MM.1S (cell line): ENCODE measurements at regions not wholly inside any gene's neighbourhood (a gene's known extent, or its start where the extent isn't known, plus 50 kb on each side); places are given as distances from the start of the nearest gene placed in this dataset.

ENCODE experiments used
- DNase-seq: peaks from one replicate; pipeline ENCODE4 v3.0.0-alpha.2; 2015
- H2AFZ ChIP-seq: fragments of 300-600 bp; sonication (generic); 2 replicates; pipeline ENCODE4 v1.6.0; 2016; ENCODE audit warnings: antibody characterized with exemption, low read length
- H3F3A ChIP-seq: fragments of 300-600 bp; sonication (generic); 2 replicates; pipeline ENCODE4 v1.6.1; 2016; ENCODE audit warnings: mild to moderate bottlenecking, antibody characterized with exemption, low read length, moderate library complexity, mixed read lengths; ENCODE audit not compliant: insufficient read depth
- H3K27ac ChIP-seq: fragments of 300-600 bp; sonication (generic); 2 replicates; pipeline ENCODE4 v1.5.1; 2016; ENCODE audit warnings: mild to moderate bottlenecking, low read length
- H3K27me3 ChIP-seq: fragments of 300-600 bp; sonication (generic); replicated peaks from 2 replicates; pipeline ENCODE4 v1.6.0; 2016; ENCODE audit warnings: low read length; ENCODE audit not compliant: insufficient read depth
- H3K36me3 ChIP-seq: fragments of 300-600 bp; sonication (generic); replicated peaks from 2 replicates; pipeline ENCODE4 v1.6.1; 2016; ENCODE audit warnings: mild to moderate bottlenecking, low read length, mixed read lengths; ENCODE audit not compliant: insufficient read depth
- H3K4me1 ChIP-seq: fragments of 300-600 bp; sonication (generic); 2 replicates; pipeline ENCODE4 v1.6.1; 2016; ENCODE audit warnings: low read length, mixed read lengths
- H3K4me2 ChIP-seq: fragments of 300-600 bp; sonication (generic); 2 replicates; pipeline ENCODE4 v1.6.0; 2016; ENCODE audit warnings: low read depth, low read length
- H3K4me3 ChIP-seq: fragments of 300-600 bp; sonication (generic); 2 replicates; pipeline ENCODE4 v1.5.1; 2016; ENCODE audit warnings: low read length, mixed read lengths
- H3K79me2 ChIP-seq: fragments of 300-600 bp; sonication (generic); 2 replicates; pipeline ENCODE4 v1.6.1; 2016; ENCODE audit warnings: mixed run types, low read length, mixed read lengths
- H3K9ac ChIP-seq: fragments of 300-600 bp; sonication (generic); 2 replicates; pipeline ENCODE4 v1.6.1; 2016; ENCODE audit warnings: low read length, mixed read lengths
- H3K9me2 ChIP-seq: fragments of 300-600 bp; sonication (generic); replicated peaks from 2 replicates; pipeline ENCODE4 v1.6.1; 2016; ENCODE audit warnings: mild to moderate bottlenecking, low read length, mixed read lengths; ENCODE audit not compliant: insufficient read depth
- H3K9me3 ChIP-seq: fragments of 300-600 bp; sonication (generic); replicated peaks from 2 replicates; pipeline ENCODE4 v1.6.1; 2016; ENCODE audit warnings: mild to moderate bottlenecking, low read length, mixed read lengths; ENCODE audit not compliant: insufficient read depth
- H4K20me1 ChIP-seq: fragments of 300-600 bp; sonication (generic); 2 replicates; pipeline ENCODE4 v1.6.1; 2016; ENCODE audit warnings: mild to moderate bottlenecking, low read length, moderate library complexity, mixed read lengths; ENCODE audit not compliant: insufficient read depth
- CTCF ChIP-seq: fragments of 300-600 bp; sonication (generic); IDR thresholded peaks from 2 replicates; pipeline ENCODE4 v1.5.1; 2016; ENCODE audit warnings: antibody characterized with exemption, low read length, mixed read lengths
- EZH2 ChIP-seq: fragments of 300-600 bp; sonication (generic); optimal IDR thresholded peaks from 2 replicates; pipeline ENCODE3; 2017; ENCODE audit warnings: low read depth, mild to moderate bottlenecking, antibody characterized with exemption, low read length, mixed read lengths
- EZH2phosphoT487 ChIP-seq: fragments of 300-600 bp; sonication (generic); IDR thresholded peaks from 2 replicates; pipeline ENCODE4 v1.6.1; 2018; ENCODE audit warnings: antibody characterized with exemption, low read length

- H3K4me1 ChIP-seq, result no peaks in the 10 kb centered on the region
- no peaks in the 10 kb centered on the region for H4K20me1 ChIP-seq
- no peak overlapping the region for H3K4me3 ChIP-seq
- H3F3A ChIP-seq, result no peaks in the 10 kb centered on the region
- no peak overlapping the region for H2AFZ ChIP-seq
- no peaks in the 10 kb centered on the region for H3K36me3 ChIP-seq
- no peak overlapping the region for H3K4me2 ChIP-seq
- H3K9me2 ChIP-seq, result no peaks in the 10 kb centered on the region
- H3K27me3 ChIP-seq, result no peaks in the 10 kb centered on the region
- H3K79me2 ChIP-seq, result no peaks in the 10 kb centered on the region
- H3K9me3 ChIP-seq, result no peaks in the 10 kb centered on the region
- no peak overlapping the region for H3K27ac ChIP-seq
- no peak overlapping the region for H3K9ac ChIP-seq
- TF ChIP-seq EZH2phosphoT487 (no peak), EZH2 (no peak), CTCF (no peak)
- DNase-seq, result no peak
Measured at GRCh38 chr9:107839371-107839770, 349.8 kb upstream of the KLF4 start.

GRCh38 chr9:107838766-107839165 lies 349.2 kb upstream of the KLF4 start:
- H2AFZ ChIP-seq, result no peak overlapping the region
- no peak overlapping the region for H3K4me2 ChIP-seq
- no peak overlapping the region for H3K4me3 ChIP-seq
- H3K9me2 ChIP-seq, result no peaks in the 10 kb centered on the region
- no peaks in the 10 kb centered on the region for H3K27me3 ChIP-seq
- H3K9ac ChIP-seq, result no peak overlapping the region
- H3F3A ChIP-seq, result no peaks in the 10 kb centered on the region
- H3K27ac ChIP-seq, result no peak overlapping the region
- H3K9me3 ChIP-seq, result no peaks in the 10 kb centered on the region
- no peaks in the 10 kb centered on the region for H3K4me1 ChIP-seq
- no peaks in the 10 kb centered on the region for H4K20me1 ChIP-seq
- DNase-seq, result no peak
- no peak for TF ChIP-seq EZH2phosphoT487
- no peak for TF ChIP-seq EZH2
- no peak for TF ChIP-seq CTCF
- H3K36me3 ChIP-seq, result no peaks in the 10 kb centered on the region
- H3K79me2 ChIP-seq, result no peaks in the 10 kb centered on the region

GRCh38 chr9:107836300-107836699 lies 346.7 kb upstream of the KLF4 start:
- H3K27me3 ChIP-seq, result no peaks in the 10 kb centered on the region
- H3K4me2 ChIP-seq, result no peak overlapping the region
- H3K9me3 ChIP-seq, result no peaks in the 10 kb centered on the region
- H3F3A ChIP-seq, result no peaks in the 10 kb centered on the region
- no peaks in the 10 kb centered on the region for H3K4me1 ChIP-seq
- H3K36me3 ChIP-seq, result no peaks in the 10 kb centered on the region
- TF ChIP-seq EZH2 (no peak), EZH2phosphoT487 (no peak)
- H3K4me3 ChIP-seq, result no peak overlapping the region
- H2AFZ ChIP-seq, result no peak overlapping the region
- no peak overlapping the region for H3K27ac ChIP-seq
- no peak for DNase-seq
- no peaks in the 10 kb centered on the region for H4K20me1 ChIP-seq
- H3K9me2 ChIP-seq, result no peaks in the 10 kb centered on the region
- no peaks in the 10 kb centered on the region for H3K79me2 ChIP-seq
- H3K9ac ChIP-seq, result no peak overlapping the region

- H2AFZ ChIP-seq, result no peak overlapping the region
- H3K4me1 ChIP-seq, result no peaks in the 10 kb centered on the region
- no peak overlapping the region for H3K9ac ChIP-seq
- no peak overlapping the region for H3K4me3 ChIP-seq
- no peak overlapping the region for H3K27ac ChIP-seq
- H3K79me2 ChIP-seq, result no peaks in the 10 kb centered on the region
- H3F3A ChIP-seq, result no peaks in the 10 kb centered on the region
- H3K36me3 ChIP-seq, result no peaks in the 10 kb centered on the region
- no peaks in the 10 kb centered on the region for H3K9me2 ChIP-seq
- TF ChIP-seq CTCF (no peak), EZH2 (no peak), EZH2phosphoT487 (no peak)
- H4K20me1 ChIP-seq, result no peaks in the 10 kb centered on the region
- no peaks in the 10 kb centered on the region for H3K9me3 ChIP-seq
- H3K27me3 ChIP-seq, result no peaks in the 10 kb centered on the region
- H3K4me2 ChIP-seq, result no peak overlapping the region
- DNase-seq, result no peak
Measured at GRCh38 chr9:107833295-107833694, 343.7 kb upstream of the KLF4 start.
